ENCODE measurements at regions not wholly inside any gene's neighbourhood (a gene's known extent, or its start where the extent isn't known, plus 50 kb on each side); places are given as distances from the start of the nearest gene placed in this dataset.

- Mint-ChIP-seq H3K27me3 (peaks cover 20% of the 10 kb centered on the region), H3K9me3 (no peaks in the 10 kb centered on the region), H3K36me3 (ENCODE audit: insufficient read depth) (no peaks in the 10 kb centered on the region), H3K4me3 (no peak overlapping the region), H3K4me1 (peaks cover 6% of the 10 kb centered on the region), H3K27ac (ENCODE audit: low read depth) (no peak overlapping the region)
- no peak for ATAC-seq (replicated peaks; ENCODE audit: extremely low read depth, poor library complexity, severe bottlenecking)
- DNase-seq (ENCODE audit: low spot score in 2 of 2) = no peak
Observed at GRCh38 chr4:83658806-83659205, 122.9 kb downstream of the GPAT3 start.

- H3K36me3 Mint-ChIP-seq (ENCODE audit: insufficient read depth) = no peaks in the 10 kb centered on the region
- DNase-seq (ENCODE audit: low spot score in 2 of 2) (no peak), ATAC-seq (replicated peaks; ENCODE audit: extremely low read depth, poor library complexity, severe bottlenecking) (no peak)
- peaks cover 22% of the 10 kb centered on the region for H3K27me3 Mint-ChIP-seq
- no peaks in the 10 kb centered on the region for H3K9me3 Mint-ChIP-seq
- H3K4me1 Mint-ChIP-seq = peaks cover 6% of the 10 kb centered on the region
- H3K4me3 Mint-ChIP-seq = no peak overlapping the region
- no peak overlapping the region for H3K27ac Mint-ChIP-seq (ENCODE audit: low read depth)
Observed at GRCh38 chr4:83657336-83657735, 121.4 kb downstream of the GPAT3 start.
